Testis (tissue), 2 donors: ENCODE measurements at regions not wholly inside any gene's neighbourhood (a gene's known extent, or its start where the extent isn't known, plus 50 kb on each side); places are given as distances from the start of the nearest gene placed in this dataset.

Experiments
- POLR2A ChIP-seq: fragments of 450-650 bp; IDR thresholded peaks from one replicate; pipeline ENCODE4 v1.6.1; 2017; ENCODE audit warnings: antibody characterized with exemption, mild to moderate bottlenecking, moderate library complexity
- TF ChIP-seq, protein P1 (sequence below), 3 experiments: fragments of 450-650 bp in 2 of 3; fragments of 200-600 bp in 1 of 3; sonication (generic) in 1 of 3; IDR thresholded peaks; one replicate each; pipeline ENCODE4 v1.5.1; 2016 to 2019; ENCODE audit warnings: antibody characterized with exemption in 3 of 3, mild to moderate bottlenecking in 2 of 3, moderate library complexity in 1 of 3

GRCh38 chr14:96705422-96706092, 91.6 kb upstream of the VRK1 start:
- TF ChIP-seq POLR2A = no peak
- TF ChIP-seq, protein P1, sequence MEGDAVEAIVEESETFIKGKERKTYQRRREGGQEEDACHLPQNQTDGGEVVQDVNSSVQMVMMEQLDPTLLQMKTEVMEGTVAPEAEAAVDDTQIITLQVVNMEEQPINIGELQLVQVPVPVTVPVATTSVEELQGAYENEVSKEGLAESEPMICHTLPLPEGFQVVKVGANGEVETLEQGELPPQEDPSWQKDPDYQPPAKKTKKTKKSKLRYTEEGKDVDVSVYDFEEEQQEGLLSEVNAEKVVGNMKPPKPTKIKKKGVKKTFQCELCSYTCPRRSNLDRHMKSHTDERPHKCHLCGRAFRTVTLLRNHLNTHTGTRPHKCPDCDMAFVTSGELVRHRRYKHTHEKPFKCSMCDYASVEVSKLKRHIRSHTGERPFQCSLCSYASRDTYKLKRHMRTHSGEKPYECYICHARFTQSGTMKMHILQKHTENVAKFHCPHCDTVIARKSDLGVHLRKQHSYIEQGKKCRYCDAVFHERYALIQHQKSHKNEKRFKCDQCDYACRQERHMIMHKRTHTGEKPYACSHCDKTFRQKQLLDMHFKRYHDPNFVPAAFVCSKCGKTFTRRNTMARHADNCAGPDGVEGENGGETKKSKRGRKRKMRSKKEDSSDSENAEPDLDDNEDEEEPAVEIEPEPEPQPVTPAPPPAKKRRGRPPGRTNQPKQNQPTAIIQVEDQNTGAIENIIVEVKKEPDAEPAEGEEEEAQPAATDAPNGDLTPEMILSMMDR (IDR thresholded peaks at IDR 0.05) = no peak
